IMR-90 (cell line): ENCODE measurements at regions not wholly inside any gene's neighbourhood (a gene's known extent, or its start where the extent isn't known, plus 50 kb on each side); places are given as distances from the start of the nearest gene placed in this dataset.
"Not testable (repeated sequence)": the region's sequence is repeated elsewhere in the genome, so short reads cannot be mapped to it uniquely, and the experiment has no call there.

Source experiments
- BHLHE40 ChIP-seq: fragments of 150-350 bp; IDR thresholded peaks from 2 replicates; pipeline ENCODE4 v1.6.1; 2016; ENCODE audit warnings: mild to moderate bottlenecking, low read depth, low read length
- CEBPB ChIP-seq: IDR thresholded peaks from 2 replicates; pipeline ENCODE4 v1.6.1; 2012; ENCODE audit warnings: low read depth, low read length, improper control_type of control experiment
- FOS ChIP-seq: fragments of 150-350 bp; IDR thresholded peaks from 2 replicates; pipeline ENCODE4 v1.6.1; 2016; ENCODE audit warnings: low read depth, low read length
- MAFK ChIP-seq: IDR thresholded peaks from 2 replicates; pipeline ENCODE4 v1.6.1; 2012; ENCODE audit warnings: low read depth, low read length, improper control_type of control experiment
- MAZ ChIP-seq: IDR thresholded peaks from 2 replicates; pipeline ENCODE4 v1.6.1; 2012; ENCODE audit warnings: low read depth, mild to moderate bottlenecking, low read length, improper control_type of control experiment, moderate library complexity, borderline replicate concordance
- NFE2L2 ChIP-seq: fragments of 150-350 bp; IDR thresholded peaks from 2 replicates; pipeline ENCODE4 v1.6.1; 2016; ENCODE audit warnings: low read depth, mild to moderate bottlenecking, low read length
- POLR2A ChIP-seq: IDR thresholded peaks from 2 replicates; pipeline ENCODE4 v1.6.1; 2012; ENCODE audit warnings: mild to moderate bottlenecking, low read depth, low read length
- RAD21 ChIP-seq: IDR thresholded peaks from 2 replicates; pipeline ENCODE4 v1.6.1; 2012; ENCODE audit warnings: low read length, improper control_type of control experiment
- RCOR1 ChIP-seq: IDR thresholded peaks from 2 replicates; pipeline ENCODE4 v1.6.1; 2012; ENCODE audit warnings: mild to moderate bottlenecking, low read length, improper control_type of control experiment; ENCODE audit not compliant: insufficient replicate concordance
- RFX5 ChIP-seq: IDR thresholded peaks from 2 replicates; pipeline ENCODE4 v1.8.0; 2012; ENCODE audit warnings: low read depth, mild to moderate bottlenecking, low read length, moderate library complexity
- TF ChIP-seq, protein P1 (sequence below): fragments of 150-350 bp; IDR thresholded peaks from 2 replicates; pipeline ENCODE4 v1.6.1; 2016; ENCODE audit warnings: low read depth, mild to moderate bottlenecking, low read length, moderate library complexity, borderline replicate concordance
- TF ChIP-seq, protein P2 (sequence below): conservative IDR thresholded peaks from 2 replicates; pipeline ENCODE4 v1.5.1; 2012; ENCODE audit warnings: mild to moderate bottlenecking, low read depth, low read length, improper control_type of control experiment
- TF ChIP-seq, protein P3 (sequence below): fragments of 150-350 bp; IDR thresholded peaks from 2 replicates; pipeline ENCODE4 v1.6.1; 2017; ENCODE audit warnings: mild to moderate bottlenecking, antibody characterized with exemption, low read length, low read depth

DNA sequence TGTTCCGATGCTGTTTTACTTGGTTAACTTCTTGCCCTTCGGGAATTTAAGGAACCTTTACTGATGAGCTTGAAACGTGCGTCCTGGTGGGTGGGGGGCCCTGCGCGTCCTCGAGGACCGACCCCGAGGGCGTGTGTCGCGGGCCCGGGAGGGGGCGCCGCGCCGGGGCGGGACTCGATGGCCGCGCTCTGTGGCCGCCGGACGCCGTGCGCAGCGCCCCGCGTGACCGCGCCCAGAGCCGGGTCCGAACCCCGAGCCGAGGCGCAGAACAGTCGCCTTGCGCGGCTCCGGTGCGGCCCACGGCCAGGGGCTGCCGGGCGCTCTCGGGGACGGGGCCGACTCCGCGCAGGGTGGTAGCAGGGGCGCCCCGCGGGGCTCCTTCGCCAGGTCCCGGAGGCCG, 4053.5 kb upstream of the TPTE start:
- TF ChIP-seq, protein P1, sequence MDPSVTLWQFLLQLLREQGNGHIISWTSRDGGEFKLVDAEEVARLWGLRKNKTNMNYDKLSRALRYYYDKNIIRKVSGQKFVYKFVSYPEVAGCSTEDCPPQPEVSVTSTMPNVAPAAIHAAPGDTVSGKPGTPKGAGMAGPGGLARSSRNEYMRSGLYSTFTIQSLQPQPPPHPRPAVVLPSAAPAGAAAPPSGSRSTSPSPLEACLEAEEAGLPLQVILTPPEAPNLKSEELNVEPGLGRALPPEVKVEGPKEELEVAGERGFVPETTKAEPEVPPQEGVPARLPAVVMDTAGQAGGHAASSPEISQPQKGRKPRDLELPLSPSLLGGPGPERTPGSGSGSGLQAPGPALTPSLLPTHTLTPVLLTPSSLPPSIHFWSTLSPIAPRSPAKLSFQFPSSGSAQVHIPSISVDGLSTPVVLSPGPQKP = not testable (repeated sequence)
- TF ChIP-seq, protein P2, sequence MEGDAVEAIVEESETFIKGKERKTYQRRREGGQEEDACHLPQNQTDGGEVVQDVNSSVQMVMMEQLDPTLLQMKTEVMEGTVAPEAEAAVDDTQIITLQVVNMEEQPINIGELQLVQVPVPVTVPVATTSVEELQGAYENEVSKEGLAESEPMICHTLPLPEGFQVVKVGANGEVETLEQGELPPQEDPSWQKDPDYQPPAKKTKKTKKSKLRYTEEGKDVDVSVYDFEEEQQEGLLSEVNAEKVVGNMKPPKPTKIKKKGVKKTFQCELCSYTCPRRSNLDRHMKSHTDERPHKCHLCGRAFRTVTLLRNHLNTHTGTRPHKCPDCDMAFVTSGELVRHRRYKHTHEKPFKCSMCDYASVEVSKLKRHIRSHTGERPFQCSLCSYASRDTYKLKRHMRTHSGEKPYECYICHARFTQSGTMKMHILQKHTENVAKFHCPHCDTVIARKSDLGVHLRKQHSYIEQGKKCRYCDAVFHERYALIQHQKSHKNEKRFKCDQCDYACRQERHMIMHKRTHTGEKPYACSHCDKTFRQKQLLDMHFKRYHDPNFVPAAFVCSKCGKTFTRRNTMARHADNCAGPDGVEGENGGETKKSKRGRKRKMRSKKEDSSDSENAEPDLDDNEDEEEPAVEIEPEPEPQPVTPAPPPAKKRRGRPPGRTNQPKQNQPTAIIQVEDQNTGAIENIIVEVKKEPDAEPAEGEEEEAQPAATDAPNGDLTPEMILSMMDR = not testable (repeated sequence)
- TF ChIP-seq POLR2A, RAD21, FOS, NFE2L2, CEBPB, MAFK, RFX5, RCOR1, MAZ, BHLHE40: not testable (repeated sequence)
- TF ChIP-seq, protein P3, sequence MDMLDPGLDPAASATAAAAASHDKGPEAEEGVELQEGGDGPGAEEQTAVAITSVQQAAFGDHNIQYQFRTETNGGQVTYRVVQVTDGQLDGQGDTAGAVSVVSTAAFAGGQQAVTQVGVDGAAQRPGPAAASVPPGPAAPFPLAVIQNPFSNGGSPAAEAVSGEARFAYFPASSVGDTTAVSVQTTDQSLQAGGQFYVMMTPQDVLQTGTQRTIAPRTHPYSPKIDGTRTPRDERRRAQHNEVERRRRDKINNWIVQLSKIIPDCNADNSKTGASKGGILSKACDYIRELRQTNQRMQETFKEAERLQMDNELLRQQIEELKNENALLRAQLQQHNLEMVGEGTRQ = not testable (repeated sequence)
